Liver (tissue), 8 donors: ENCODE measurements at regions not wholly inside any gene's neighbourhood (a gene's known extent, or its start where the extent isn't known, plus 50 kb on each side); places are given as distances from the start of the nearest gene placed in this dataset.

Experiments
- DNase-seq: peaks from one replicate; pipeline ENCODE4 v3.0.0-alpha.2; 2017; ENCODE audit warnings: low spot score
- H3K27ac ChIP-seq, 2 donors: one replicate each; pipeline ENCODE4 v1.7.0; 2013; ENCODE audit warnings: inconsistent platforms in 2 of 2, low read length in 2 of 2, control low read depth in 1 of 2, low read depth in 1 of 2, mild to moderate bottlenecking in 1 of 2
- H3K27me3 ChIP-seq, 4 donors: one replicate each; pipeline versions ENCODE4 v1.6.1 to v1.7.0; 2013; ENCODE audit warnings: low read length in 3 of 4, inconsistent platforms in 1 of 4, mild to moderate bottlenecking in 1 of 4, moderate library complexity in 1 of 4; ENCODE audit not compliant: control insufficient read depth in 4 of 4, insufficient read depth in 4 of 4
- H3K36me3 ChIP-seq, 4 donors: one replicate each; pipeline versions ENCODE4 v1.6.1 to v1.7.0; 2013; ENCODE audit warnings: low read length in 3 of 4, mild to moderate bottlenecking in 3 of 4, low read depth in 1 of 4, moderate library complexity in 1 of 4; ENCODE audit not compliant: control insufficient read depth in 4 of 4, insufficient read depth in 3 of 4
- H3K4me1 ChIP-seq, 4 donors: one replicate each; pipeline versions ENCODE4 v1.6.1 to v1.7.0; 2013; ENCODE audit warnings: low read length in 3 of 4, mild to moderate bottlenecking in 3 of 4, moderate library complexity in 1 of 4; ENCODE audit not compliant: control insufficient read depth in 4 of 4, insufficient read depth in 4 of 4
- H3K4me3 ChIP-seq, 3 donors: one replicate each; pipeline versions ENCODE4 v1.6.1 to v1.7.0; 2013; ENCODE audit warnings: low read length in 3 of 3, control low read depth in 1 of 3, low read depth in 1 of 3, mild to moderate bottlenecking in 1 of 3
- H3K9ac ChIP-seq, 2 donors: one replicate each; pipeline ENCODE4 v1.7.0; 2013; ENCODE audit warnings: low read length in 2 of 2, mild to moderate bottlenecking in 2 of 2, moderate library complexity in 2 of 2, control low read depth in 1 of 2, low read depth in 1 of 2
- H3K9me3 ChIP-seq, 4 donors: one replicate each; pipeline versions ENCODE4 v1.6.1 to v1.7.0; 2013; ENCODE audit warnings: low read length in 3 of 4; ENCODE audit not compliant: control insufficient read depth in 4 of 4
- FOXA1 ChIP-seq: IDR thresholded peaks from 2 replicates; pipeline ENCODE4 v1.6.1; 2016; ENCODE audit warnings: antibody characterized with exemption
- FOXA2 ChIP-seq: IDR thresholded peaks from 2 replicates; pipeline ENCODE4 v1.6.1; 2016; ENCODE audit warnings: antibody characterized with exemption
- GABPA ChIP-seq, 2 donors: IDR thresholded peaks in 1 of 2; conservative IDR thresholded peaks in 1 of 2; 2 replicates each; pipeline ENCODE4 v1.6.1; 2016; ENCODE audit warnings: antibody characterized with exemption in 2 of 2, mild to moderate bottlenecking in 1 of 2, moderate library complexity in 1 of 2
- HNF4A ChIP-seq, 2 donors: conservative IDR thresholded peaks; 2 replicates each; pipeline ENCODE4 v1.6.1; 2016; ENCODE audit warnings: antibody characterized with exemption in 2 of 2, mild to moderate bottlenecking in 2 of 2
- HNF4G ChIP-seq: IDR thresholded peaks from 2 replicates; pipeline ENCODE4 v1.6.1; 2016; ENCODE audit warnings: antibody characterized with exemption
- JUND ChIP-seq, 2 donors: IDR thresholded peaks; 2 replicates each; pipeline ENCODE4 v1.6.1; 2016; ENCODE audit warnings: antibody characterized with exemption in 2 of 2
- NR2F2 ChIP-seq: IDR thresholded peaks from 2 replicates; pipeline ENCODE4 v1.6.1; 2016; ENCODE audit warnings: antibody characterized with exemption
- RAD21 ChIP-seq, 2 donors: IDR thresholded peaks; 2 replicates each; pipeline ENCODE4 v1.6.1; 2016; ENCODE audit warnings: antibody characterized with exemption in 2 of 2, mild to moderate bottlenecking in 2 of 2
- RXRA ChIP-seq, 2 donors: IDR thresholded peaks; 2 replicates each; pipeline ENCODE4 v1.6.1; 2017 to 2018; ENCODE audit warnings: antibody characterized with exemption in 2 of 2, mild to moderate bottlenecking in 1 of 2
- SP1 ChIP-seq: IDR thresholded peaks from 2 replicates; pipeline ENCODE4 v1.6.1; 2018; ENCODE audit warnings: antibody characterized with exemption, mild to moderate bottlenecking
- TAF1 ChIP-seq: conservative IDR thresholded peaks from 2 replicates; pipeline ENCODE4 v1.6.1; 2016; ENCODE audit warnings: antibody characterized with exemption, mild to moderate bottlenecking
- YY1 ChIP-seq: IDR thresholded peaks from 2 replicates; pipeline ENCODE4 v1.6.1; 2016; ENCODE audit warnings: antibody characterized with exemption, mild to moderate bottlenecking
- WGBS: extraction: QIAGEN DNeasy Blood & Tissue Kit; methylation state at CpG from one replicate; pipeline ENCODE4 v1.1.7; 2013; 5-methylcytosine and 5-hydroxymethylcytosine counted together
- TF ChIP-seq, protein P1 (sequence below): IDR thresholded peaks from 2 replicates; pipeline ENCODE4 v1.6.1; 2016; ENCODE audit warnings: antibody characterized with exemption, mild to moderate bottlenecking
- TF ChIP-seq, protein P2 (sequence below): IDR thresholded peaks from 2 replicates; pipeline ENCODE4 v1.6.1; 2016; ENCODE audit warnings: antibody characterized with exemption
- TF ChIP-seq, protein P3 (sequence below): fragments of 150-350 bp; IDR thresholded peaks from 2 replicates; pipeline ENCODE4 v1.5.1; 2017; ENCODE audit warnings: improper control_type of control experiment, low read depth, low read length; ENCODE audit not compliant: missing input control
- TF ChIP-seq, protein P4 (sequence below): IDR thresholded peaks from 2 replicates; pipeline ENCODE4 v1.6.1; 2016; ENCODE audit warnings: antibody characterized with exemption
- TF ChIP-seq, protein P5 (sequence below): IDR thresholded peaks from 2 replicates; pipeline ENCODE4 v1.6.1; 2016; ENCODE audit warnings: antibody characterized with exemption
- donor health status: healthy.
- donor health status: healthy.
- donor health status: healthy.
- donor health status: healthy.
- donor health status: healthy.

DNA sequence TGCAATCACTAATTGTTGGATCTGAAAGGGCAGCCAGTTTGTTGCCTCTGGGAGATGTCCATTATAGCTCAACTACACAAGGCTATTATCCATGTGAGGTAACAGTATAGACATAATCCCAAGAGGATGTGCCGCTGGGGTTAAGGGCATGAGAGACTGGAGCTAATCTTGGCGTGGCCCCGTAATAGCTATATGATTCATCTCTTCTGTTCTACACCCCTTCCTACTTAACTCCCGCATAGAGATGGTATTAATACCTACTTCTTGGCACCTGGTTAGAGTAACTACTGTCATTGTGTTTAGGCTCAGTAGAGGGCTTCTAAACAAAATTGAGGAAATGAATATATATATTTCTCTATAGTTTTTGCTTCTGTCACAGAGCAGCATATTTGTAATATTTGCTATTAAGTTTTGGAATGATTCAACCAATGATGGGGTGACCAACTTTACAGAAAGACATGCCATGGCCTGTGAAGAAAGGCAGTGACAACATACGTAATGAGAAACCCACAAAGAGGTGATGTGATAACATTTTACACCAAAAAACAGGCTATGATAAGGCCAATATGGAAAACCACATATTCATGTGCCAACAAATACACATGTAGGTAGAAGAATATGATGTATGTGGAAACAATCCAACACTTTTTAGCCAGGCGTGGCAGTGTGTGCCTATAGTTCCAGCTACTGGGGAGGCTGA, 76.8 kb upstream of the DPH6 start:
- H3K36me3 ChIP-seq = no peaks in the 10 kb centered on the region
- no peaks in the 10 kb centered on the region for H3K9me3 ChIP-seq
- TF ChIP-seq GABPA (IDR thresholded peaks at IDR 0.05 in 1 of 2, conservative IDR thresholded peaks at IDR 0.05 in 1 of 2) (no peak), SP1 (no peak), RXRA (IDR thresholded peaks at IDR 0.05) (no peak), FOXA1 (no peak), JUND (IDR thresholded peaks at IDR 0.05) (no peak), TAF1 (no peak), RAD21 (IDR thresholded peaks at IDR 0.05) (no peak), FOXA2 (no peak), HNF4A (conservative IDR thresholded peaks at IDR 0.05) (no peak), HNF4G (no peak)
- TF ChIP-seq, protein P1, sequence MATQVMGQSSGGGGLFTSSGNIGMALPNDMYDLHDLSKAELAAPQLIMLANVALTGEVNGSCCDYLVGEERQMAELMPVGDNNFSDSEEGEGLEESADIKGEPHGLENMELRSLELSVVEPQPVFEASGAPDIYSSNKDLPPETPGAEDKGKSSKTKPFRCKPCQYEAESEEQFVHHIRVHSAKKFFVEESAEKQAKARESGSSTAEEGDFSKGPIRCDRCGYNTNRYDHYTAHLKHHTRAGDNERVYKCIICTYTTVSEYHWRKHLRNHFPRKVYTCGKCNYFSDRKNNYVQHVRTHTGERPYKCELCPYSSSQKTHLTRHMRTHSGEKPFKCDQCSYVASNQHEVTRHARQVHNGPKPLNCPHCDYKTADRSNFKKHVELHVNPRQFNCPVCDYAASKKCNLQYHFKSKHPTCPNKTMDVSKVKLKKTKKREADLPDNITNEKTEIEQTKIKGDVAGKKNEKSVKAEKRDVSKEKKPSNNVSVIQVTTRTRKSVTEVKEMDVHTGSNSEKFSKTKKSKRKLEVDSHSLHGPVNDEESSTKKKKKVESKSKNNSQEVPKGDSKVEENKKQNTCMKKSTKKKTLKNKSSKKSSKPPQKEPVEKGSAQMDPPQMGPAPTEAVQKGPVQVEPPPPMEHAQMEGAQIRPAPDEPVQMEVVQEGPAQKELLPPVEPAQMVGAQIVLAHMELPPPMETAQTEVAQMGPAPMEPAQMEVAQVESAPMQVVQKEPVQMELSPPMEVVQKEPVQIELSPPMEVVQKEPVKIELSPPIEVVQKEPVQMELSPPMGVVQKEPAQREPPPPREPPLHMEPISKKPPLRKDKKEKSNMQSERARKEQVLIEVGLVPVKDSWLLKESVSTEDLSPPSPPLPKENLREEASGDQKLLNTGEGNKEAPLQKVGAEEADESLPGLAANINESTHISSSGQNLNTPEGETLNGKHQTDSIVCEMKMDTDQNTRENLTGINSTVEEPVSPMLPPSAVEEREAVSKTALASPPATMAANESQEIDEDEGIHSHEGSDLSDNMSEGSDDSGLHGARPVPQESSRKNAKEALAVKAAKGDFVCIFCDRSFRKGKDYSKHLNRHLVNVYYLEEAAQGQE = no peak
- TF ChIP-seq, protein P2, sequence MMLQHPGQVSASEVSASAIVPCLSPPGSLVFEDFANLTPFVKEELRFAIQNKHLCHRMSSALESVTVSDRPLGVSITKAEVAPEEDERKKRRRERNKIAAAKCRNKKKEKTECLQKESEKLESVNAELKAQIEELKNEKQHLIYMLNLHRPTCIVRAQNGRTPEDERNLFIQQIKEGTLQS = no peak
- TF ChIP-seq, protein P3, sequence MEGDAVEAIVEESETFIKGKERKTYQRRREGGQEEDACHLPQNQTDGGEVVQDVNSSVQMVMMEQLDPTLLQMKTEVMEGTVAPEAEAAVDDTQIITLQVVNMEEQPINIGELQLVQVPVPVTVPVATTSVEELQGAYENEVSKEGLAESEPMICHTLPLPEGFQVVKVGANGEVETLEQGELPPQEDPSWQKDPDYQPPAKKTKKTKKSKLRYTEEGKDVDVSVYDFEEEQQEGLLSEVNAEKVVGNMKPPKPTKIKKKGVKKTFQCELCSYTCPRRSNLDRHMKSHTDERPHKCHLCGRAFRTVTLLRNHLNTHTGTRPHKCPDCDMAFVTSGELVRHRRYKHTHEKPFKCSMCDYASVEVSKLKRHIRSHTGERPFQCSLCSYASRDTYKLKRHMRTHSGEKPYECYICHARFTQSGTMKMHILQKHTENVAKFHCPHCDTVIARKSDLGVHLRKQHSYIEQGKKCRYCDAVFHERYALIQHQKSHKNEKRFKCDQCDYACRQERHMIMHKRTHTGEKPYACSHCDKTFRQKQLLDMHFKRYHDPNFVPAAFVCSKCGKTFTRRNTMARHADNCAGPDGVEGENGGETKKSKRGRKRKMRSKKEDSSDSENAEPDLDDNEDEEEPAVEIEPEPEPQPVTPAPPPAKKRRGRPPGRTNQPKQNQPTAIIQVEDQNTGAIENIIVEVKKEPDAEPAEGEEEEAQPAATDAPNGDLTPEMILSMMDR = no peak
- TF ChIP-seq, protein P4, sequence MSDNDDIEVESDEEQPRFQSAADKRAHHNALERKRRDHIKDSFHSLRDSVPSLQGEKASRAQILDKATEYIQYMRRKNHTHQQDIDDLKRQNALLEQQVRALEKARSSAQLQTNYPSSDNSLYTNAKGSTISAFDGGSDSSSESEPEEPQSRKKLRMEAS = no peak
- no peak overlapping the region for H3K9ac ChIP-seq
- H3K4me1 ChIP-seq = peaks cover 0 to 3% (median under 1%) of the 10 kb centered on the region in 4 donors
- H3K27me3 ChIP-seq = no peaks in the 10 kb centered on the region
- 97% methylated on average over 6 of the region's 6 CpGs for WGBS
- no peak overlapping the region for H3K4me3 ChIP-seq
- no peak overlapping the region for H3K27ac ChIP-seq
- DNase-seq = no peak

DNA sequence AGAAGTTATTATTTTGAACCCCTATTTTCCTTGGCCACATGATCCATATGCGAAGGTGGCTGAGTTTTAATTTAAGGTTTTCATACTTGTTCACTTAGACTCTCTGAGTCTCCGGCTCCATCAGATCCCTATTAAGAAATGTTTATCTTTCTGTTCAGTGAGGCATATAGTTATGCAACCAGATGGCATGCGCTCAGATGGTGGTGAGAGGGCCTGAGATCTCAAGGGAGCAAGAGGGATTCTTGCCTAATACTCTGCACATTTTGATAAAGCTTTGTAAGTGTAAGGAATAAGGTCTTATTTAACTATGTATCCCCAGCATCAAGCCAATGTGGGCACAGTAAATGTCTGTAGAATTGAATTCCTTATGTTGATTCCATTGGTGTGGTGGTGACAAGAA, 78.9 kb upstream of the DPH6 start:
- Histone ChIP-seq H3K27ac (no peak overlapping the region), H3K9me3 (no peaks in the 10 kb centered on the region), H3K27me3 (no peaks in the 10 kb centered on the region), H3K4me1 (peaks cover 0 to 2% (median 0%) of the 10 kb centered on the region in 4 donors), H3K9ac (no peak overlapping the region), H3K36me3 (no peaks in the 10 kb centered on the region), H3K4me3 (no peak overlapping the region)
- no peak for DNase-seq
- WGBS = 57% methylated on average over 3 of the region's 3 CpGs
- TF ChIP-seq HNF4G (no peak), TAF1 (no peak), JUND (IDR thresholded peaks at IDR 0.05) (peak in 1 of 2 donors; percentile 63), FOXA1 (no peak), FOXA2 (no peak), RXRA (IDR thresholded peaks at IDR 0.05) (peak; percentile 11 to 53), YY1 (peak; percentile 39), SP1 (no peak), GABPA (IDR thresholded peaks at IDR 0.05 in 1 of 2, conservative IDR thresholded peaks at IDR 0.05 in 1 of 2) (no peak), NR2F2 (no peak)
- TF ChIP-seq, protein P4 = no peak
- TF ChIP-seq, protein P3 = no peak
- TF ChIP-seq, protein P5, sequence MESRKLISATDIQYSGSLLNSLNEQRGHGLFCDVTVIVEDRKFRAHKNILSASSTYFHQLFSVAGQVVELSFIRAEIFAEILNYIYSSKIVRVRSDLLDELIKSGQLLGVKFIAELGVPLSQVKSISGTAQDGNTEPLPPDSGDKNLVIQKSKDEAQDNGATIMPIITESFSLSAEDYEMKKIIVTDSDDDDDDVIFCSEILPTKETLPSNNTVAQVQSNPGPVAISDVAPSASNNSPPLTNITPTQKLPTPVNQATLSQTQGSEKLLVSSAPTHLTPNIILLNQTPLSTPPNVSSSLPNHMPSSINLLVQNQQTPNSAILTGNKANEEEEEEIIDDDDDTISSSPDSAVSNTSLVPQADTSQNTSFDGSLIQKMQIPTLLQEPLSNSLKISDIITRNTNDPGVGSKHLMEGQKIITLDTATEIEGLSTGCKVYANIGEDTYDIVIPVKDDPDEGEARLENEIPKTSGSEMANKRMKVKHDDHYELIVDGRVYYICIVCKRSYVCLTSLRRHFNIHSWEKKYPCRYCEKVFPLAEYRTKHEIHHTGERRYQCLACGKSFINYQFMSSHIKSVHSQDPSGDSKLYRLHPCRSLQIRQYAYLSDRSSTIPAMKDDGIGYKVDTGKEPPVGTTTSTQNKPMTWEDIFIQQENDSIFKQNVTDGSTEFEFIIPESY = no peak
